ENCODE measurements at regions not wholly inside any gene's neighbourhood (a gene's known extent, or its start where the extent isn't known, plus 50 kb on each side); places are given as distances from the start of the nearest gene placed in this dataset.
"Not testable (repeated sequence)": the region's sequence is repeated elsewhere in the genome, so short reads cannot be mapped to it uniquely, and the experiment has no call there.

GRCh38 chr7:32645255-32645654, 150.0 kb downstream of the AVL9 start:
- not testable (repeated sequence) for TF ChIP-seq HDGF (IDR thresholded peaks at IDR 0.05; ENCODE audit: borderline replicate concordance); SP1 (IDR thresholded peaks at IDR 0.05)
